Raji (cell line): ENCODE measurements at regions not wholly inside any gene's neighbourhood (a gene's known extent, or its start where the extent isn't known, plus 50 kb on each side); places are given as distances from the start of the nearest gene placed in this dataset.

ENCODE experiments used
- POLR2A ChIP-seq: IDR thresholded peaks from 2 replicates; pipeline ENCODE4 v1.6.1; 2011; ENCODE audit warnings: low read depth, low read length, control low read depth; ENCODE audit not compliant: insufficient read depth

DNA sequence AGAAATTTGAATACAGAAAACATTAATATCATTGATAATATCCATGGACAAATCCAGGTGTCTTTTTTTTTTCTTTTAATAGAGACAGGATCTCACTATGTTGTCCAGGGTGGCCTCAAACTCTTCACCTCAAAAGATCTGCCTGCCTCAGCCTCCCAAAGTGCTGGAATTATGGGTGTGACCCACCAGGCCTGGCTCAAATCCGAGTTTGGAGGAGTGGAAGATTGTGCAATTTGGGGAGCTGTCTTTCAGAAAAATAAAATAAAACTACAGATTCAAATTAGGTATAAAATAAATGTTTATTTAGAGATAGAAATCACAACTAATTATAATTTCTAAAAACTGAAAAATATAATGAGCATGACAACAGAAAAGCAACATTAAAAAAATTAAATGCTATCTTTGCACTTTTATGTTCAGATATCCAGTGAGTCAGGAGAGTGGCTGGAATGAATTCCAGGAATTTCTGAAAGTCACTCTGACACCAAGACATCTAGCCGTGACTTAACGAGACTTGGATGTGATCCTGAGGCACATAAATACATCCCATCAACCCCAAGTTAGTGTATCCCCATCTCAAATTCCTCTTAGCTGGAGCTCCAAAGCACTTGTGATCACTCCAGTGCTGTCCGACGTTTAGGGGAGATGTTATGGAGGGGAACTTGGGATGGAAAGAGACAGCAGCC lies 128.6 kb upstream of the THY1 start:
- TF ChIP-seq POLR2A = no peak

DNA sequence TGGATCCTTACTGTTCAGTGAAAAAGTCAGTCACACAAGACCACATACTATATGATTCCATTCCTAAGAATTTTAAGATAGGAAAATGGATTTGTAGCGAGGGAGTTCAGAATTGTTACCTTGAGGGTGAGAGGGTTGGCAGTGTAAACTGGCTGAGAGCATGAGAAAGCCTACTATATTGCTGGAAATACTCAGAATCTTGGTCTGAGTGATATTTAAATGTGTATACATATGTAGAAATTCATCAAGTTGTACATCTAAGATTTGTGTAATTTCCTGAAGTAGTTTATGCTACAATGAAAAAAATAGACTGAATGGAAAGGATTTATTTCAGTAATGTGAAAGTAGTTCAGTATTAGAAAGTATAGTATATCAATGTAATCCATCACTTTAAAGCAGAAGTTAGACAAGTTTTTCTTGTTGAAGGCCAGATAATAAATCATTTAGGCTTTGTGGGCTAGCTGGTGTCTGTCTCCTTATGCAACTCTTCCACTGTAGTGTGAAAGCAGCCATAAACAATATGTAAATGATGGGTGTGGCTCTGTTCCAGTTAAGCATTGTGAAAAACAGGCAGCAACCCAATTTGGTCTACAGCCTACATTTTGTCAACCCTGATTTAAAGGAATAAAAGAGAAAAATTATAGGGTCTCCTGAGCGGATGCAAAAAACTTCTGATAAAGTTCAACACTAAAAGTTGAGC lies 127.2 kb upstream of the THY1 start:
- TF ChIP-seq POLR2A = no peak

DNA sequence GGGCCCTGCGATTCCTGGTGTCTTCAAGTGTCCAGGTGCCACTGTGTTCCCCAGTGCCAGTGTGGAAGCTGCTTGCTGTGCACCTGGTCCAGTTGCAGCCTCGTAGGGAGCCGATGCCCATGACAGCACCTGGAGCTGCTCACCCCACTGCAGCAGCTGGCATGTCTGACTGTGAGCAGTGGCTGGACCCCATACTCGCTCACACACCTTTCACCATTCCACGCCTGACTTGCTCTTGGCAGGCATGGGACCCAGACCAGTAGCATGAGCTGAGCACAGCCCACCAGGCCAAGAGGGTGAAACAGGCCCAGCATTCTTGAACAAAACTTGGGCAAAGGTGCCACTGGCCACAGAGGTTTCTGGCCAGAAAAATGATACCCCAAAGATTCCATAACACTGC lies 124.5 kb upstream of the THY1 start:
- TF ChIP-seq POLR2A = no peak

DNA sequence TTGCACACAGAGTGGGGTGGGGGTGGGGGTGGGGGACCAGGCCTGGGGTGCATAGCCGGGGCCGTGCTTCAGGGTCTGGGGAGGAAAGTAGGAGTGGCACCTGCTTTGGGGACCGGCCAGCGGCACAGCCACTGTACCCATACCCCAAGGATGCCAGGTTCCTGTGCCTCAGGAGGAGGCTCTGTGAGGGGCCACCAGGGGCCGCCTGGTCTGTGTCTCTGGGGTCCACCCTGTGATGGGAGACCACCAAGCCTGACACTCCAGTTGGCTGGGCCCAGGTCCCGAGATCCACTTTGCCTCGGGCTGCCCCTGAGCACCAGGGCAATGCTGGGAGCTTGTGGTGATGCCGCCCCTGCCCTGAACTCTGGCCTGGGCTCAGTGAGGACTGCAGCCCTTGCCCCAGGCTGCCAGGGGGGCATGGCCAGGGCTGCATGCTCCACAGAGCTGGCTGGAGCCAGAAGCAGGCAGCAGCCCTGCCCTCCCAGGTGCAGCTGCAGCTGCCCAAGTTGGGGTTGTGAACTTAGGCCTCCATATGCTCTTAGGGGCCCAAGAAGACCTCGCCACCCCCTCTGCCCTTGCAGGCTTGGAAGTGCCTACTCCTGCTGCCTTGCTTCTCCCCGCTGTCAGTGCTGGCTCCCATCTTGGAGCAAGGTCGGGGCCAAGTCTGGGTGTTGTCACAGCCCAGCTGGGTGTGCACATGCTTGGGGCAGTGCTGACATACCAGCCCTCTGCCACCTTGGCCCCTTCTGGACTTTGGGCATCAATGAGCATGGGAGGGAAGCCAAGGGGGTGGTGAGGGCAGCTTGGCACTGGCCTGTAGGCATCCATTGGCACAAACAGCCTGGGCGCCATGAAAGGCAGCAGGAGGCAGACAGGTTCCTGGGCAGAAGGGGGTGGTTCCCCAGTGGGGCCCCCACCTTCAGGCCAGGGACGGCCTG lies 123.3 kb upstream of the THY1 start:
- no peak for TF ChIP-seq POLR2A

DNA sequence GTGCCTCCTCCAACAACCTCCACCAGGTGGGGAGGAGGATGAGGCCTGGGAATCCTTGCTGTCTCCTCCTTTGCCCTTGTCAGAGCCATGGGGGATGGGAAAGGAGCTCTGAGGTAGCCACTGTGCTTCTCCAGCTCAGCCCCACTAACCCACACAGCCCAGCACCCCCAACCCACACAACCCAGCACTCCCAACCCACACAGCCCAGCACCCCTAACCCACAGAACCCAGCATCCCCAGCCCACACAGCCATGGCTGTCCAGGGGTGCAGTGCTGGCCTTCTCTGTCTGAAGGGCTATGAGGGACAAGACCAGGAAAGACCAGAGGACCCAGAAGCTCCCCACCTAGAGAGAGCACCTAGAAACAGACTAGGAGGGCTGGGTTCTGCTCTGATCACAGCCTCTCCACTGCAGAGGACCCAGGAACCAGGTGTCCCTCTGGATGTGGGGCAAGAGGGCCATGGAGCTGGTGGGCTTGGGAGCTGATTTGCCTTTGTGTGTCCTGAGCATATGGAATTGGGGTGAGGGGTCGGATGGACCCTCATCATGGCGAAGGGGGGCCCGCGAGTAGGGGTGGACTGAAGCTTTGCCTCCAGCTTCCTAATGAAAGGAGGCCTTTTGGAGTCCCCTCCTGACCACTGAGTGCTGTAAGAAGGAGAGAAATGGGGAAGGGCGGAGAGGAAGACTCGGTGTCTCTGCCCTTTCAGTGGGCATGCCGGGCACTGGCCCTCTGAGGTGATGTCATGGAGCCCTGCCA lies 117.6 kb upstream of the THY1 start:
- TF ChIP-seq POLR2A = no peak

DNA sequence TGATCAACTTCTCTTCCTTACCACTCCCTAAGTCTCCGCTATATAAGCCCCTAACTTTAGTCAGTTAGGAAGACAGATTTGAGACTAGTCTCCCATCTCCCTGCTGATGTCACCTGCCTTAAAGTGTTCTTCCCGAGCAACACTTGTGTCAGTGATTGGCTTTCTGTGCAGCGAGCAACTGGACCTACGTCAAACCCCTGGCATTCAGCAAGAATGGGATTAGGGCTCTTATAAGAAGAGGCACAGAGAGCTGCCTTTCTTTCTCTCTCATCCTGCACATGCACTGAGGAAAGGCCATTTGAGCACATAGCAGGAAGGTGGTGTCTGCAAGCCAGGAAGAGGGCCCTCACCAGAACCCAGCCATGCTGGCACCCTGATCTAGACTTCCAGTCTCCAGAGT lies 116.6 kb upstream of the THY1 start:
- TF ChIP-seq POLR2A = no peak

DNA sequence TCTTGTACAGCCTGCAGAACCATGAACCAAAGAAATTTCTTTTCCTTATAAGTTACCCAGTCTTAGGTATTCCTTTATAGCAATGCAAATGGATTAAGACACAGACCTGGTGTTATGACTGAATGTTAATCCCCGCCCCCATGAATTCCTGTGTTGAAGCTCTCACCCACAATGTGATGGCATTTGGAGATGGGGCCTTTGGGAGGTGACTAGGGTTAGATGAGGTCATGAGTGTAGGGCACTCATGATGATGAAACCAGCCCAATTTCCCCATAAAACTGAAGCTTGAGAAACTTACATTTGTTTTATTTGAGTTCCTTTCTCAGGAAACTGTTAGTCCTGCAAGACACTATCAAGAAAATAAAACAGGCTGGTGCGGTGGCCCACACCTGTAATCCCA lies 115.8 kb upstream of the THY1 start:
- no peak for TF ChIP-seq POLR2A

DNA sequence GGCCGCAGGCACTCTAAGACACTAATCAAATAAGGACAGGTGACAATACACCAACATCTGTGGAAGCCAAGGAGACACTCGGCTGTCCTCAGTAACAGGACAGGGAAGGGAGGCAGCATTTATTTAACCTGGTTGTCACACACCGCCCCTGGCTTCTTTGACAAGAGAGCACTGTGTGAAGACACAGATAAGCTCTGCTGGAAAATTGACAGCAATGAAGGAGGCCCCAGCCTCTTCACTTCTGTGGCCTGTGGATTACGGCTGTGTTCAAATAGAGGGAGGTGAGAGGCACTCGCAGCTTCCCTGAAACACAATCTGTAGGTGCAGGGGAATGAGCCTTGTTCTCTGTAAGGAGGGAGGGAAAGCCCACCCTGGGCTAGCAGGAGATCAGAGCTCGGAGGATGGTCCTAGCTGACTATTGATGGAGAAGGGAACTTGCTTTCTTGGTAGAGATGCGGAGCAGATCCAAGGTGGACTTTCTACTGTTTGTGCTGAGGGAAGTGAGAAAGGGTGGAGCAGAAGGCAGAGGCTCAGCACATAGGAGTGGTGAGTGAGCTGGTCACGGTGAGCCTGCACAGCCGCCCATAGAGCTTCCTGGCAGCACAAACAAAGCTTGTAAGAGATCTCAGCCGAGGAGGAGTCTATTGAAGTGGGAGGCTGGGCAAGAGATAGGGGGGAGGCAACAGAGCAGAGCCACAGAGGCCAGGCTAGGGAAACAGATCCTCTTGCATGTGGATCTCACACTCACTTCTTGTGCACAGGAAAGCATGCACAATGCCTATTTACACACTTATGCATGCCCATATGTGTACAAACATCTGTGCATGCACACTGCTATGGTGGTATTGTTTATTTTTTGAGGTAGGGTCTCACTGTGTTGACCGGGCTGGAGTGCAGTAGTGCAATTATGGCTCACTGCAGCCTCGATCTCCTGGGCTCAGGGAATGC lies 114.6 kb upstream of the THY1 start:
- no peak for TF ChIP-seq POLR2A

DNA sequence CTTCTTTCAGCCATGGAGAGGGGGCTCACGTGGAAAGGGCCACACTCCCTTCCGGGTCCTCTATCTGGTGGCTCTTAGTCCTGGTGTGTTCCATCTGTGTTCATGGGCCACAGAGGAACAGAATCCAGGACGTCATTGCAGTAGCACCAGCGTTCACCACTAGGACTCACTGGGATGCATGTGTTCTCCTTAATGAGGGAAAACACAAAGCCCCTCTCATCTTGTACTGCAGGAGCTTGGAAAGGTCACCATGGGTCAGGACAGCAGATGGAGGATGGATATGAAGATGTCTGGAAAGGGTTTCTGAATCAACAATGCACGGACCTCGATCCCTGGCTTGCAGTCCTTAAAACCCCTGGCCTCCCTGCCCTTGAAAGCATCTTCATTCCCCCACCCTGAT lies 113.8 kb upstream of the THY1 start:
- TF ChIP-seq POLR2A = no peak

DNA sequence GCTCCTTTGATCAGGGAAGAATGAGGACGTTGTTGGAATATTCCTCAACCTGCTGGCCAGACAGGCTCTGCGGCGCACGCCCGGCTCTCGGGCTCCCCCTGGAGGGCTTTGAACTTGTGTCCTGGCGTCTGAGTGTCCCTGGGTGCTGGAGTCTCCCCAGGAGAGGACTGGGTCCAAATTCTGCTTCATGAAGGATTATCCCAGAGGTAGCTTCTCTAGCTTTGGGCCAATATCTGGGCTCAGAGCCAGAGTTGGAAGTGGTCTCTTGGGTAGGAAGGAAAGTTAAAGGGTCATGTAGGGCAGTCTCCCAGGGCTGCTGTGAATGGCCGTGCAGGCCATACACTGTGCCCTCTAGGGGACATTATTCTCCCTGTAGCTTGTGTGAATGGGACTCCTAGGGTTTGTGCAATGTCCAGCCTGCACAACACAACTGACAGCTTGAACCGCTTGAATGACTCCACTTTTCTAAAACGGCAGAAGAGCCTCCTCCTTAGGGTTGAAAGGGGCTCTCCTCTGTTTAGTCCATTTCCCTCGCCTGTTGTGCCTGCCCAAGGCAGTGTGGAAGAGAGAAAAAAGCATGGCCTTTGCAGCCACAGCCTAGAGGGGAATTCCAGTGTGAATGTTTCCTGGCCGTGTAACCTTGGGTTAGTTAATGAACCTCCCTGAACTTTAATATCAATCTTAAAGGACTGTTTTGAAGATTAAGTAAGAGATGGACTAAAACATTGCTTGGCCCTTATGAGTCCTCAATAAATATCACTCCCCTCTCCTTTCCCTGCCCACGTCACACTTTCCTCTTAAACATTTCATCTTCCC lies 111.2 kb upstream of the THY1 start:
- TF ChIP-seq POLR2A = no peak

DNA sequence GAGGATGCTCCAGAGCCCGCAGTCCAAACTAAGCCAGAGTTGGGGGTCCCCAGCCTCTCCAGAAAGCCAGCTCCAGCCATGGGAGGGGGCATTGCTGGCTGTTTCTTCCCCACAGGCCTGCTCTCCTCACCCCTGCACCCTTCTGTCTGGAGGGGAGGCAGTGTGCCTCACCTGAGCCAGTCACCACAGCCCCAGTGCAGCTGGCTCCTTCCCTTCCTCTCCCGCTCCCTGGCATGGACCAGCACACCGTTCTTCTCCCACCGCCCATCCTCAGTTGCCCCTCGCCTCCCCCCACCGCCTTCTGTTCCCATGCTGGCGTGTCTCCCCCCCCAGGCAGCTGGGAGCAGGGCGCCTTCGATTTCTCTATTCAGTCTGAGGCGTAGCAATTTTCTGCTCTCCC lies 110.5 kb upstream of the THY1 start:
- TF ChIP-seq POLR2A = no peak

DNA sequence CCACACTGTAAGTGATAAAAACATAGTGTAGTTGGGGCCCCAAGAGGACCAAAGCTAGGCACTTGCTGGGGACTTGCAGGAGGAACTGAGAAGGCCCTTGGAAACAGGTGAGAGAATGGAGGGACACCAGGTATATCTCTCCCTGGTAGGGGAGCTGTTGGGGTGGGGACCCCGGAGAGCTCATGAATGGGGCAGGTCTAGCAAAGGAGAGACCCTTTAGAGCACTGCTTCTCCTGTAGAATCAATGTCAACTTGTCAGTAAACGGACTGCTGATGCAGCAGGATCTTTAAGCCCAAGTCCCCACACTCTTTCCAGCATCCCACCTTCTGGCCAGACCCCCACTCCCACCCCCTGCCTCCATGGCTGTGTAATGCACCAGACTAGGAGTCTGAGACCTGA lies 109.6 kb upstream of the THY1 start:
- no peak for TF ChIP-seq POLR2A

DNA sequence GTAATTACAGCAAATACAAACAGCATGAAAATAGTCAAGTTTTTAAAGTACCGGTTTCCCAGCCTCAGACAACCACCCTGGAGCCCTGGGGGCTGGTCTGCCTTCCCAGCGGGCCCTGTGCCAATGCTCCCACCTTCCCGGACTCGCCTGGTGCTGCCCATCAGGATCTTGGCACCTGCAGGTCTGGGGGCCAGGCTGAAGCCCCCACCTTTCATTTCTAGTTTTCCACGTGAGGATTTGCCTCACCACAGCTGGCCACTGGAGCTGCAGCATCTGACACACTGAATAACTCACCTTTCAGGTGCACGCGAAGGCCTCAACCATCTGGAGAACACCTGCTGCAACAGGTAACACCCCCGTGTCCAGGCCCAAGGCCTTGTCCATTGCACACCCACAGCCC lies 108.7 kb upstream of the THY1 start:
- no peak for TF ChIP-seq POLR2A
